K562 (cell line): ENCODE measurements at regions not wholly inside any gene's neighbourhood (a gene's known extent, or its start where the extent isn't known, plus 50 kb on each side); places are given as distances from the start of the nearest gene placed in this dataset.

Experiments used
- ATAC-seq: fragments of 200-7000 bp; cut with Tn5 transposase; 3 replicates; pipeline ENCODE4 v1.9.1; 2020; ENCODE audit warnings: moderate library complexity
- BruUV-seq: library from RNA; stranded (reverse); fragments of 400-500 nt; replicated peaks from 2 replicates; lab custom pipeline; 2021; lab: Mats Ljungman, UMichigan
- CTCF ChIA-PET: fragments of 300-600 bp; formaldehyde crosslinking; extraction: SDS; loops from one replicate; lab custom pipeline; 2021; ENCODE audit warnings: low intra/inter-chr PET ratio; lab: Yijun Ruan, JAX
- POLR2A ChIA-PET: fragments of 300-600, 350-650 bp; sonication (Branson Sonifier 250); formaldehyde crosslinking; extraction: SDS; loops from one replicate; lab custom pipeline; 2021; ENCODE audit warnings: antibody characterized with exemption, inconsistent platforms; lab: Yijun Ruan, JAX
- DNase-seq, 4 experiments: peaks; one replicate each; pipeline versions ENCODE4 v3.0.0 to v3.0.0-alpha.2; 2011 to 2018; ENCODE audit warnings: low spot score in 3 of 4, mixed read lengths in 3 of 4; ENCODE audit errors: extremely low read depth in 1 of 4
- FAIRE-seq: peaks from 2 replicates; lab custom pipeline; 2011; peaks lifted over from hg19 to GRCh38; lab: Jason Lieb, UNC
- H2AFZ ChIP-seq: 2 replicates; pipeline ENCODE4 v1.6.0; 2011; ENCODE audit warnings: low read depth, low read length, control low read depth, inconsistent platforms
- H3K27ac ChIP-seq: fragments of 200-600 bp; 3 replicates; pipeline ENCODE4 v1.8.0; 2011; ENCODE audit warnings: low read depth, mild to moderate bottlenecking, control low read depth, inconsistent platforms, low read length, moderate library complexity, mixed read lengths; ENCODE audit errors: extremely low read depth
- H3K27me3 ChIP-seq, 2 experiments: fragments of 300-600 bp in 1 of 2; 2 replicates in 1 of 2; 3 replicates in 1 of 2; pipeline versions ENCODE4 v1.6.0 to v1.8.0; 2011; ENCODE audit warnings: inconsistent platforms in 2 of 2, low read length in 2 of 2, mild to moderate bottlenecking in 1 of 2, mixed read lengths in 1 of 2, moderate library complexity in 1 of 2; ENCODE audit not compliant: control insufficient read depth in 2 of 2, insufficient read depth in 2 of 2
- H3K36me3 ChIP-seq: fragments of 300-600 bp; 3 replicates; pipeline ENCODE4 v1.8.0; 2011; ENCODE audit warnings: mild to moderate bottlenecking, low read length, inconsistent platforms; ENCODE audit not compliant: control insufficient read depth, insufficient read depth
- H3K4me1 ChIP-seq, 2 experiments: fragments of 200-600 bp in 1 of 2; replicated peaks in 1 of 2; 2 replicates in 1 of 2; 3 replicates in 1 of 2; pipeline versions ENCODE4 v1.5.1 to v1.8.0; 2011; ENCODE audit warnings: inconsistent platforms in 2 of 2, low read length in 2 of 2, mild to moderate bottlenecking in 1 of 2, mixed read lengths in 1 of 2, moderate library complexity in 1 of 2; ENCODE audit not compliant: control insufficient read depth in 2 of 2, insufficient read depth in 2 of 2
- H3K4me2 ChIP-seq: 2 replicates; pipeline ENCODE4 v1.6.1; 2011; ENCODE audit warnings: low read length, control low read depth, inconsistent platforms, mixed read lengths; ENCODE audit not compliant: insufficient read depth
- H3K4me3 ChIP-seq: fragments of 200-600 bp; sonication (generic), shearing (Covaris generic); 2 replicates; pipeline ENCODE4 v1.5.1; 2016; ENCODE audit warnings: control low read depth, inconsistent platforms
- H3K79me2 ChIP-seq: fragments of 200-600 bp; 3 replicates; pipeline ENCODE4 v1.8.0; 2011; ENCODE audit warnings: low read length, inconsistent platforms; ENCODE audit not compliant: control insufficient read depth, insufficient read depth
- H3K9ac ChIP-seq, 2 experiments: 2 replicates each; pipeline versions ENCODE4 v1.6.0 to v1.6.1; 2011; ENCODE audit warnings: low read depth in 2 of 2, low read length in 2 of 2, control low read depth in 1 of 2, inconsistent platforms in 1 of 2, mild to moderate bottlenecking in 1 of 2, mixed read lengths in 1 of 2; ENCODE audit not compliant: insufficient read depth in 1 of 2
- H3K9me1 ChIP-seq: one replicate; pipeline ENCODE4 v1.6.0; 2011; ENCODE audit warnings: inconsistent platforms, mild to moderate bottlenecking, low read length, moderate library complexity; ENCODE audit not compliant: control insufficient read depth, insufficient read depth
- H3K9me3 ChIP-seq: replicated peaks from 2 replicates; pipeline ENCODE4 v1.5.1; 2011; ENCODE audit warnings: low read depth, low read length, inconsistent platforms; ENCODE audit not compliant: control insufficient read depth, insufficient read depth
- H4K20me1 ChIP-seq: replicated peaks from 2 replicates; pipeline ENCODE4 v1.6.1; 2011; ENCODE audit warnings: low read length, inconsistent platforms, mixed read lengths; ENCODE audit not compliant: control insufficient read depth, insufficient read depth
- AFF1 ChIP-seq, 2 experiments: fragments of 450-650 bp; IDR thresholded peaks; 2 replicates each; pipeline ENCODE4 v1.6.1; 2018; ENCODE audit warnings: mild to moderate bottlenecking in 2 of 2, low read depth in 1 of 2; ENCODE audit not compliant: partially characterized antibody in 2 of 2
- ATF6 ChIP-seq: sonication (generic); formaldehyde crosslinking; IDR thresholded peaks from 2 replicates; pipeline ENCODE4 v1.4.0; 2020; ENCODE audit warnings: mild to moderate bottlenecking, missing genetic modification reagents
- CHAMP1 ChIP-seq: fragments of 450-650 bp; IDR thresholded peaks from 2 replicates; pipeline ENCODE4 v1.6.1; 2016; ENCODE audit warnings: mild to moderate bottlenecking
- FUS ChIP-seq: fragments of 200-400 bp; formaldehyde crosslinking; optimal IDR thresholded peaks from 2 replicates; pipeline ENCODE3; 2017; ENCODE audit warnings: low read depth, low read length
- HNRNPLL ChIP-seq: fragments of 200-400 bp; formaldehyde crosslinking; IDR thresholded peaks from 2 replicates; pipeline ENCODE4 v1.6.1; 2017; ENCODE audit warnings: low read length, low read depth, mild to moderate bottlenecking; ENCODE audit not compliant: poor library complexity, severe bottlenecking
- ILF3 ChIP-seq: fragments of 450-650 bp; IDR thresholded peaks from 2 replicates; pipeline ENCODE4 v1.6.1; 2018; ENCODE audit warnings: antibody characterized with exemption, mild to moderate bottlenecking, moderate library complexity, borderline replicate concordance
- L3MBTL2 ChIP-seq: fragments of 450-650 bp; IDR thresholded peaks from 2 replicates; pipeline ENCODE4 v1.6.1; 2016; ENCODE audit warnings: mild to moderate bottlenecking, moderate library complexity
- MCM3 ChIP-seq: fragments of 450-650 bp; IDR thresholded peaks from 2 replicates; pipeline ENCODE4 v1.6.1; 2016
- NR4A1 ChIP-seq, 2 experiments: fragments of 250-450 bp in 1 of 2; fragments of 450-650 bp in 1 of 2; sonication (Bioruptor Pico) in 1 of 2; IDR thresholded peaks; 2 replicates each; pipeline versions ENCODE4 v1.4.0 to v1.6.1; 2016 to 2020; ENCODE audit warnings: mild to moderate bottlenecking in 2 of 2, missing compliant biosample characterization in 1 of 2, missing genetic modification characterization in 1 of 2, moderate library complexity in 1 of 2
- RB1 ChIP-seq: fragments of 450-650 bp; IDR thresholded peaks from 2 replicates; pipeline ENCODE4 v1.6.1; 2017; ENCODE audit warnings: low read depth, mild to moderate bottlenecking
- SAFB ChIP-seq: fragments of 200-400 bp; formaldehyde crosslinking; IDR thresholded peaks from 2 replicates; pipeline ENCODE4 v1.6.1; 2017; ENCODE audit warnings: low read depth, low read length, borderline replicate concordance
- TCF3 ChIP-seq: sonication (generic); formaldehyde crosslinking; IDR thresholded peaks from 2 replicates; pipeline ENCODE4 v1.4.0; 2020; ENCODE audit warnings: mild to moderate bottlenecking, missing genetic modification reagents
- XRCC5 ChIP-seq: fragments of 200-400 bp; formaldehyde crosslinking; IDR thresholded peaks from 2 replicates; pipeline ENCODE4 v1.6.1; 2017; ENCODE audit warnings: low read depth, mild to moderate bottlenecking, low read length
- WGBS: fragments of 100-300 bp; shearing (Covaris generic); methylation state at CpG from one replicate; pipeline ENCODE4 v1.1.6; 2016; ENCODE audit warnings: low coverage, mixed read lengths; ENCODE audit not compliant: insufficient coverage; ENCODE audit errors: missing lambda C conversion rate; 5-methylcytosine and 5-hydroxymethylcytosine counted together
- in situ Hi-C: fragments of 300-500 bp; cut with MboI; formaldehyde crosslinking; loops from 4 replicates; pipeline ENCODE4 v1.15.0; 2018; ENCODE audit warnings: inconsistent platforms, mixed read lengths
- intact Hi-C: fragments of 100-400 bp; cut with micrococcal nuclease; formaldehyde crosslinking; loops from 2 replicates; pipeline ENCODE4 v1.14.2; 2022

- H3K27me3 ChIP-seq: no peaks in the 10 kb centered on the region
- no peaks in the 10 kb centered on the region for H3K9me1 ChIP-seq
- no peak overlapping the region for H3K4me3 ChIP-seq
- no peaks in the 10 kb centered on the region for H4K20me1 ChIP-seq
- H3K9me3 ChIP-seq: no peaks in the 10 kb centered on the region
- ChIA-PET POLR2A (no interaction called here), CTCF (no interaction called here)
- ATAC-seq (no peak), FAIRE-seq (no peak), DNase-seq (no peak)
- no peaks in the 10 kb centered on the region for H3K4me1 ChIP-seq
- H3K4me2 ChIP-seq: no peak overlapping the region
- no peaks in the 10 kb centered on the region for H3K79me2 ChIP-seq
- no peak overlapping the region for H2AFZ ChIP-seq
- no TSS peak for BruUV-seq
- intact Hi-C loops (no loop called here), in situ Hi-C loops (no loop called here)
- WGBS: 0% methylated on average over 5 of the region's 5 CpGs
- no peak overlapping the region for H3K9ac ChIP-seq
- H3K27ac ChIP-seq: no peak overlapping the region
- H3K36me3 ChIP-seq: no peaks in the 10 kb centered on the region
- TF ChIP-seq XRCC5 (no peak), CHAMP1 (no peak), L3MBTL2 (no peak), RB1 (no peak), SAFB (no peak), NR4A1 (CRISPR knock-in tag; IDR thresholded peaks at IDR 0.05) (no peak), NR4A1 (tag; IDR thresholded peaks at IDR 0.05) (no peak), ATF6 (CRISPR knock-in tag) (no peak), MCM3 (no peak), FUS (no peak), ILF3 (no peak), AFF1 (IDR thresholded peaks at IDR 0.05; ENCODE audit: low read depth in 1 of 2, partially characterized antibody in 2 of 2) (no peak), TCF3 (CRISPR knock-in tag) (no peak), HNRNPLL (no peak)
These were observed 139.5 kb upstream of the BTBD3 start for GRCh38 chr20:11778206-11778570.
